NCI-H128 (cell line): ENCODE measurements at regions not wholly inside any gene's neighbourhood (a gene's known extent, or its start where the extent isn't known, plus 50 kb on each side); places are given as distances from the start of the nearest gene placed in this dataset.
"Not testable (repeated sequence)": the region's sequence is repeated elsewhere in the genome, so short reads cannot be mapped to it uniquely, and the experiment has no call there.

ENCODE experiments used
- DNase-seq: peaks from one replicate; lab custom pipeline; 2025; ENCODE audit not compliant: unreplicated experiment; lab: John Stamatoyannopoulos, UW

- no peak for DNase-seq
These were observed 79.0 kb upstream of the EEF1E1 start for GRCh38 chr6:8181160-8181881.

GRCh38 chr6:8180327-8181159 lies 78.2 kb upstream of the EEF1E1 start:
- no peak for DNase-seq

GRCh38 chr6:8177721-8178120 lies 75.4 kb upstream of the EEF1E1 start:
- no peak for DNase-seq

DNA sequence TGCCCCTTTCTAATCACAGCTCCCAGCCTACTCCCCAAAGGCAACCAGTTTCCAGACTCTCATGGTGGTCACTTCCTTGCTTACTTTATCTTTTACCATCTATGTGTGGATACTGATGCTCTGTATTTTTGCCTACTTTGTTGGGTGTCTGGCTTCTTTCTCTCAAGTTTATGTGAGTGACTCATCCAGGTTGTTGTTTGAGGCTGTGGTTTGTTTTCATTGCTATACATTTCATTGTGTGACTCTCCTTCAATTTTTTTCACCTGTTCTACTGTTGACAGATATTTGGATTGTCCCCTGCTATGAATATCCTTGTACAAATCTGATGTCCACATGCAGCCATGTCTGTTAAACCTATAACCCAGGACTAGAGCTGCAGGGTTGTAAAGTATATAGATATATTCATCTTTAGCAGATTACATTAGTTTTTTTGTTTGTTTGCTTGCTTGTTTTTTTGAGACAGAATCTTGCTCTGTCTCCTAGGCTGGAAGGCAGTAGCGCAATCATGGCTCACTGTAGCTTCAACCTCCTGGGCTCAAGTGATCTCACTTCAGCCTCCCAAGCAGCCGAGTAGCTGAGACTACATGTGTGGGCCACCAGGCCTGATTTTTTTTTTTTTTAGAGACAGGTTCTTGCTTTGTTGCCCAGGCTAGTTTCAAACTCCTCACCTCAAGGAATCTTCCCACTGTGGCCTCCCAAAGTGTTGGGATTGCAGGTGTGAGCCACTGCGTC lies 72.9 kb upstream of the EEF1E1 start:
- DNase-seq, result no peak

GRCh38 chr6:8174571-8174970 lies 72.2 kb upstream of the EEF1E1 start:
- DNase-seq, result no peak

- no peak for DNase-seq
These were observed 70.2 kb upstream of the EEF1E1 start for GRCh38 chr6:8172530-8172929.

DNA sequence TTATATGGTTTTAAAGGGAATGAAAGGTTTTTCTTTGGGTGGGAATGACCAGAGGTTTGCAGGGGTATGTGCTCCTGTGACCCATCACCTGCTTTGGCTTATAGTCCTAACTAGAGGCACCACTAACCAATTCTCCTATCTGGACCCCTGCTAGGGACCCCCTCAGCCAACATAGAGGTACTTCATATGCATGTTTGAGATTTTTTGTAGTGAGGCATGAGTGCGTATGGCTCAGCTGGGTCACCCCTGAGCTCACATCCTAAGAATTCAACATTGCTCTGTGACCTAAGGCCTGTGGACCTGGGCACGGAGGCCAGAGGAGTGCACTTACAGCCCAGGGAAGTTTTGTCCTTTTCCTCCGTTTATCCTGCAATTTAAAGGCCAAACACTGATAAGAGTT lies 68.4 kb upstream of the EEF1E1 start:
- no peak for DNase-seq

DNA sequence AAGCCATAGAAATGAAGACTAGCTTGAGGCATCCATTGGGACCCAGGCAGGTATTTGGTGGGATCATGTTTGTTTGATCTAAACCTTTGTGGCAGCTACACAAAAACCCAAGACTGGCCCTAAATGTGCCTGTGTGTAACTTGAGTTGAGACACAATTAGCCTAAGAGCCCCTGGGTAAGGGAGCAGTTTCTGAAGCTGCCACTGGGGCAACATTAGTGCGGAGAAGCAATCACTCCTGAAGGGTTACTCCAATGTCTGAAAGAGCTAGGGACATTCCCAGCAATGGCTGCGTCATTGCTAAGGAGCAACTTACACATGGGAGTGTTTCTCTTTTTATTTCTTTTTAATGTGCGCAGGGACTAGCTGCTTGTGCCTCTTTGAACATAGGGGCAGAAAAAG lies 67.9 kb upstream of the EEF1E1 start:
- no peak for DNase-seq

GRCh38 chr6:8166156-8166555 lies 63.8 kb upstream of the EEF1E1 start:
- no peak for DNase-seq

DNA sequence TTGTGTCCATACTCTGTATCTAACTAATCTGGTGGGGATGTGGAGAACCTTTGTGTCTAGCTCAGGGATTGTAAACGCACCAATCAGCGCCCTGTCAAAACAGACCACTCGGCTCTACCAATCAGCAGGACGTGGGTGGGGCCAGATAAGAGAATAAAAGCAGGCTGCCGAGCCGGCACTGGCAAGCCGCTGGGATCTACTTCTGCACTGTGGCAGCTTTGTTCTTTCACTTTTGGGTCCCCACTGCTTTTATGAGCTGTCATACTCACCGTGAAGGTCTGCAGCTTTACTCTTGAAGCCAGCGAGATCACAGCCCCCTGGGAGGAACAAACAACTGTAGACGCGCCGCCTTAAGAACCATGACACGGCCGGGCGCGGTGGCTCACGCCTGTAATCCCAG lies 62.7 kb upstream of the EEF1E1 start:
- not testable (repeated sequence) for DNase-seq

GRCh38 chr6:8164281-8164680 lies 61.9 kb upstream of the EEF1E1 start:
- not testable (repeated sequence) for DNase-seq

DNA sequence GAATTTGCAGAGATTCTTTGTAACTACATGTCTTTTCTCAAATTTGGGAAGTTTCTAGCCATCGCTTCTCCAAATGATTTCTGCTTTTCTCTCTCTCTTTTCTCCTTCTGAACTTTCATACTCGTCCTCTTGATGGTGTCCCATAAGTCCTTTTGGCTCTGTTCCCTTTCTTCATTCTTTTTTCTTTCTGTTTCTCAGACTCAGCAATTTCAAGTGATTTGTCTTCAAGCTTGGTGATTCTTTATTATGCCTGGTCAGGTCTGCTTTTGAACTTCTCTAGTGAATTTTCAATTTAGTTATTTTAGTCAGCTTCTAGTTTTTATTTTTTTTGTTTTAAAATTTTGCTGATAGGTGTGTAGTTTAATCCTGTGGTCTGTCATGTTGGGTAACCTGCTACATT lies 57.6 kb upstream of the EEF1E1 start:
- DNase-seq, result no peak

- no peak for DNase-seq
These were observed 55.5 kb upstream of the EEF1E1 start for GRCh38 chr6:8157839-8158238.

DNA sequence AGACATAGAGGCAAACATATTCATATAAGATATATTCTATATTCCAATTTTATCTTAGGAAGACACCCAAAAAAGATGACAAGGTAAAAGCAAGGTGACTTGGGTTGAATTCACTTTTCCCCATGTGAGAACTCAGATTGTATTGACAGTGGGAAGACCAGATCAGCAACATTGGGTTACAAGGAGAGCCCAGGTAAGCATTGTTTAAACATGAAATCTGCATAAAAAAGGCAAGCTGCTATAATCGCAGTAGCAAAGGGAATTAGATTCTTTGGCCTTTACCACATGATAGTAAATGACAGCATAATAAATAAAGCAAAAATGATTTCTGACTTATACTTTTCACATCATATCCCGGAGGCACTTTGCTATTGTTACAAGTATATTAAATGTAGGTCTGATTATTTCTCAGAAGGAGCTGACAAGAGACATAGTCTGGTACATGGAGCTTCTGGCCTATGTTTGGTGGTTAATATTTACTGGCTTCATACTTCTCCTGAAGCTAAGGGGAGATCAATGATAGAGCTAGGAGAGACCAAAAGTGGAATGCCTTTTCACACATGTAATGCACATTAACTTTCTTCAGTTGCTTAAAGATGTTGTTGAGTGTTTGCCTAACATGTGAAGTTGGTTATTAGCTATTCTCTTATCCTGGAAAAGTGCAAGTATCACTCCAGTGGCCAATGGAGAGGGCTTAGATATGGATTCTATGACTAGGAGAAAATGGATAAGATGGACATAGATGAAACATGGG lies 53.1 kb upstream of the EEF1E1 start:
- no peak for DNase-seq
